GM18498 (cell line): ENCODE measurements at regions not wholly inside any gene's neighbourhood (a gene's known extent, or its start where the extent isn't known, plus 50 kb on each side); places are given as distances from the start of the nearest gene placed in this dataset.
"Not testable (repeated sequence)": the region's sequence is repeated elsewhere in the genome, so short reads cannot be mapped to it uniquely, and the experiment has no call there.

Experiments used
- ATAC-seq: cut with Tn5 transposase; IDR thresholded peaks from one replicate; pipeline ENCODE4 v1.9.1; 2021; ENCODE audit warnings: mild to moderate bottlenecking, moderate library complexity; ENCODE audit not compliant: unreplicated experiment

- ATAC-seq, result no peak
Observed at GRCh38 chr2:145551686-145552085, 1031.8 kb upstream of the ZEB2 start.

- no peak for ATAC-seq
Observed at GRCh38 chr2:145548479-145548878, 1028.6 kb upstream of the ZEB2 start.

GRCh38 chr2:145547620-145548019, 1027.7 kb upstream of the ZEB2 start:
- no peak for ATAC-seq

DNA sequence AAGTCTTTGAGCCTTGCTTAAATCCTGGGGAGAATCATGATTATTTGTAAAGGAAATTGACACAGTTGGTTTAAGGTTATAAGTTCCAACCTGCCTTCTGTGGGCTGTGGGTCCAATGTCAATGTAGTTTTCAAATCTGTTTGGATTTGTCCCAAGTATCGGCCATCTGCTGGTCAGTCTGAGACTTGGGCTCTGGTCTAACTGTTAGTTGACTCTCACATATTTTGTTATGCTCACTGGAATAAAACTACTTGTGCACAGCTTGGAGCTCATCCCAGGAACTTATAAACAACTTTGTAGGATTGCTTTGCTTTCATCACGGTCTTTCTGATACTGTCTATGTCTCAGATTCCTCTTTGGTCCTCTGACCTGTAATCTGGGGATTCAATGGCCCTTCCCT, 1026.2 kb upstream of the ZEB2 start:
- ATAC-seq, result no peak

DNA sequence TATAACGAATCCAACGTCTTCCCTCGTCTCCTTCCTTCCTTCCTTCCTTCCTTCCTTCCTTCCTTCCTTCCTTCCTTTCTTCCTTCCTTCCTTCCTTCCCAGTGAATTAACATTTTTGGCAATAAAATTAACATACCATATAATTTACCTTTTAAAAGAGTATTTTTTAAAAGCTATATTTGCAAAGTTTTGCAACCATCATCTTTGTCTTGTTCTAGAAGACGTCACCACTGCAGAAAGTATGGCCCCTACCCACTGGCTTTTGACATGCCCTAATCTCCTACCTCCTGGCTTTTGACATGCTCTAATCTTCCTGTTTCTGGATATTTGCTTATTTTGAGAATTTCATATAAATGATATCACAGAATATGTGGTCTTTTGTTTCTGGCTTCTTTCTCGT, 1023.9 kb upstream of the ZEB2 start:
- no peak for ATAC-seq

- ATAC-seq, result no peak
Observed at GRCh38 chr2:145543155-145543554, 1023.2 kb upstream of the ZEB2 start.

- no peak for ATAC-seq
Observed at GRCh38 chr2:145541028-145541427, 1021.1 kb upstream of the ZEB2 start.

DNA sequence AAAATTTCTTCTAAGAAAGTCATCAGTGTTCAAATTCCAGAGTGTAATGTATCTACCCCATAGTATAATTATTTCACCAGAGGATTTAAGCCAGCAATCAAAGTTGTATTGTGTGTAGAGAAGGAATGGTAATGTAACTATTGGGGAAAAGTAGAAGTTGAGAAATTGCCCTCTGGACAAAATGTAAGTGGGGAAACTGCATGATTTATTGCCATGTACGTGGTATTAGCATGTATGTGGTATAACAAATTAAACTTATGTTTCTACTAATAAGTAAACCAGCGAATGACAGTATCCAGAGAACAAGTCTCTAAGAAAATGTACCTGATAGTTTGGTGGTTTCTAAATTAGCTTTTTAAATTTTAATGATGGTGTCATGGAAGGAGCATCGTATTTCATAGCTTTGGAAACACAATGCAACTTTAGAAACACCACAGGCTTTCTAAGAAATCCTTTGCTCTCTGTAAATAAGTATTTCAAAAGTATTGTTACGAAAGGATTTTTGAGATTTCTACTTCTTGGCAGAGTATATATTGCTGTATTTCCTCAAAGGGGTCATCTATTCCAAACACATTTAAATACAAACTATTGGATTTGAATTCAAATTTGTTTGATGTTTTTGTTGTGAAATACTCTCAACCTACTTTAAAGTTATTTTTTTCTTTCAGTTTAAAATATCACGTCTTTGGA, 1018.9 kb upstream of the ZEB2 start:
- ATAC-seq, result no peak

- no peak for ATAC-seq
Observed at GRCh38 chr2:145530653-145531052, 1010.7 kb upstream of the ZEB2 start.

DNA sequence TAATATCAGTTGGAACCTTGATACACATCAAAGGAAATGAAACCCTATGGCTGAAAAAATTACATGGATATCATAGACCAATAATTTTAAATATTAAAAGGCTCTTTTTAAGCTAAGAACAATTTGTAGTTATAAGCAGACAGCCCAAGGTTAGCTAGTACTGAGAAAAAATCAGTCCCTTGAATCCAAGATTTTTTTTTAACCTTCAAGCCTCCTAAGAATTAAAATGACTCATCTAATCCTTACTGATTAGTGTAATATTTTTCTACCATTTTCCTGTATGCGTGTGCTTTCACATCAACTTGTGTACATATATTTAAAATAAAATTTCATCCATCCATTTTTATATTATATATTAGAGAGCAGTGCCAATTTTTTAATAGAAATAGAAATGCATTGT, 1004.9 kb upstream of the ZEB2 start:
- ATAC-seq, result no peak

DNA sequence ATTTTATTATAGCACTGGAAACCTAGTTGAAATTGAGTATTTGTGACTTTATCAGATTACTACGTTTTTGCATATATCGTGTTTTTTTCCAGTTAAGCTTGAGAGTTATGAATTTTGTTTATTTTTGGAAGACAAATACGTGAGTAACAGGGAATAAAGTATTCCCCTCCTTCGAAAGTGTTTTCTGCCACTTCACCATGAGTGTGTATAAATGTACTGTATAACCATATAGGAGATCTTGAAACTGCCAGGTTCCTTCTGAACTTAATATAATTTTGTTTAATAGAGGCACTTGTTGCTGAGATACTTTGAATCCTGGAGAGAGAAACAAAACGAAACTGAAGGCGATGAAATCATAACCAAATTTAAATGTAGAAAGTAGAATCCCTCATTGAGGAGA, 1004.4 kb upstream of the ZEB2 start:
- no peak for ATAC-seq

- ATAC-seq, result not testable (repeated sequence)
Observed at GRCh38 chr2:145519254-145519653, 999.3 kb upstream of the ZEB2 start.

DNA sequence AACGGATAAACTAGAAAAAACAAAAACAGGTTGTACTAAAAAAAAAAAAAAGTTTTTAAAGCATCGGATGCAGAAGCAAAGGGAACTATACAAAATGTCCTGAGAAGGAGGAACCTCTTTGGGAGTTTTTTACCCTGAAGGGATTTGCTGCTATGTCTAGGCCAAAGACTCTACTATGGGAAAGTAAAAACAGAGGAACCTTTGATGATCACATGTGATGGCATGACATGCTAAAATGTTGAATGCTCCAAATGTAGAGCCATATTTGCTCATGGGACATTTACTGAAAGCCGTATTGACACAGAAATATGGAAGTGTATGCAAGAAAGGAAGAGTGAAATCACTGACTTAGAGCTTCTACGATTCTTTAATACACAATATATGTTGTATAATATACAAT, 992.0 kb upstream of the ZEB2 start:
- no peak for ATAC-seq

DNA sequence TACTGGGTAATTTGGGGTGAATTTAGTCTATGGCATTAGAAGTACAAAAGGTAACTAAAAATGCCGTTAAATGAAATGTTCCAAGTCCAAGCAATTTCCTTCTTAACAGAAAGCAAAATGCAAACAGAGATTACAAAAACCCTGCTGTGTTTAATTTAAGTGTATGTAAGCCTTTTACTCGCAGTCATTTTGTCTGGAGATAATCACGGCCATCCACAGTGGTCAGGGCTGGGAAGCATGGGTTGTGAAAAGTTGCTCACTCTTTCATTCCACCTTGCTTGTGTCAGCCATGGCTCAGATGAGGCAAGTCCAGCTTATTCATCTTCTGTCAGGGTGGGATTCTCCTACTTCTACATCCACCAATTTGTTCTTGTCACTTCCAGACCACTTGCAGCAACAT, 983.6 kb upstream of the ZEB2 start:
- no peak for ATAC-seq

GRCh38 chr2:145501920-145502319, 982.0 kb upstream of the ZEB2 start:
- no peak for ATAC-seq

DNA sequence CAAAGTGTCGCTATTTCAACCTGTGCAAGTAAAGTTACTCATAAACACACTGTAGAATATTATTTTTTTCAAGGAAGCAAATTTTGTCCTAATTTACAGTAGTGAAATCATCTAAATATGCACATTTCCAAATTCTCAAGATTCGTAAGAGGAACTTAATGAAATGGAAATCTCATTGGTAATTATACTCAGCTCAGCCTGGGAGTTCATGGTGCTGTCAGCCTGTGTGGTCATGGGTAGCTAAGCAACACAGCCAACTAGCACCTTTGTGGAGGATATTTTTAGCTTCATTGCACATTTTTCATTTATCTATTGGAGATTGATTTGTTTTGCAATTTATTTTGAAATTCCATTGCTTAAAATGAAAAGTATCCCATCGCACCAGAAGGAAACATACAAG, 975.7 kb upstream of the ZEB2 start:
- ATAC-seq, result no peak

GRCh38 chr2:145494441-145494840, 974.5 kb upstream of the ZEB2 start:
- no peak for ATAC-seq

DNA sequence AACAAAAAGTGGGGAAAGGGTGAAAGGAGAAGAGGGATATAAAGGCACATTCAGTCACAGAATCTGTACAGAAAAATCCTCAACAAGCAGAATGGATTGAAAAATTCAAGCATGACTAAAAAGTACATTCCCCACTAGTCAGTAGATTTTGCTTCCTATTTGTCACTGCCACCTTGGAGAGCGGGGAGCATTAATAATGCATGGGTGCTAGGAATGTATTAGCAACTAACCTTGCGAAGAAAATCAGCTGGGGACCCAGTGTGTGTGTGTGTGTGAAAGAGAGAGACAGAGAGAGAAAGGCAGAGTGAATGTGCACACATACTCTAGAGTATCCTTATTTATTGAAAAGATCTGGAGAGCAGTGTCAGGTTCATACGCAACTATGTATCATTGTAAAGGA, 968.7 kb upstream of the ZEB2 start:
- no peak for ATAC-seq

DNA sequence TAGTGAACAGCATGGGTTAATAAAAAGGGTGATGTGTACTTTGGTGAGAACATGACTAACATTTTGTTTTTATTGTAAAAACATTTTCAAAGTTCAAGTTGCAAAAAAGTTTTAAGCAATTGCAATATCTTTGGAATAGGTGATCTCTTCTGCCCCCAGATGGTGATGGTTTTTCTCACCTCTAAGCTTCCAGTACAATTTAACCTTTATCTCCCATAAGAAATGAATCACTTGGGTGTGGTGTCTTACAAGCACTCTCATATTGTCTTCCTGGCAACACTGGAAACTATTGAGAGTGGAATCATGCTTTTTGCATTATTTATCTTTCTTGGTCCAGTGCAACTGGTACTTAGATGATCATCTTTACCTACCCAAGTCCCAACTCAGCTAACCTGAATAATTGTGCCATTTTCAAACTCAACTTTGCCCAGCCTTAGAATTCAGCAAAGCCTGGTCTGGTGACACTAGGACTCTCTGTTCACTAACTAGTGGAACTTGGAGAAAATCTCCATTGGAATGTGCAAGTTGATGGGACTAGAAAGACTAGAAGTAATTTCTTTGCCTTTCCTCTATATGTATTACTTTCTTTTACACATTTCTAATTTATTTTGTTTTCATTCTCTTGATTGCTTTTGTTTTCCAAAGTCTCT, 964.7 kb upstream of the ZEB2 start:
- no peak for ATAC-seq

GRCh38 chr2:145483854-145484253, 963.9 kb upstream of the ZEB2 start:
- ATAC-seq, result no peak

DNA sequence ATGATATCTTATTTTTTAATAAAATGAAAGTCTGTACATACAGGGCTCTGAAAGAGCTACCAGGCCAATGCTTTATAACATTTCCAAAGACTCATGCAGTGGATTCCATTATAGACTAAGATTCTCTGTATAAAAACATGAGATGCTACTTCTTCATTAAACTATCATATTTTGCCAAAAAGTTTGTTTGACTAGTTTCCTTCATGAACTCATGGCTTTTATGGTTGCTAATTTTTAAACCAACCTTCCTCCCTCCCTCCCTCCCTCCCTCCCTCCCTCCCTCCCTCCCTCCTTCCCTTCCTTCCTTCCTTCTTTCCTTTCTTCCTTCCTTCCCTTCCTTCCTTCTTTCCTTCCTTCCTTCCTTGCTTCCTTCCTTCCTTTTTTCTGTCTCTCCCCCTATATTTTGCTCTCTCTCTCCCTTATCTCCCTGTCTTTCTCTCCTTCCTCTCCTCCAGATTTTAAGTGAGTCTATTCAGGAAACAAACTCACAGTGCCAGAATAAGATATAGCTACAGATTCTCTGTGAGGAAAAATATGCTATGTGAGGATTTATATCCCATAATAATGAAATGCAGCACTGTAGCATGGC, 961.5 kb upstream of the ZEB2 start:
- ATAC-seq, result no peak

- ATAC-seq, result no peak
Observed at GRCh38 chr2:145464866-145465265, 944.9 kb upstream of the ZEB2 start.

DNA sequence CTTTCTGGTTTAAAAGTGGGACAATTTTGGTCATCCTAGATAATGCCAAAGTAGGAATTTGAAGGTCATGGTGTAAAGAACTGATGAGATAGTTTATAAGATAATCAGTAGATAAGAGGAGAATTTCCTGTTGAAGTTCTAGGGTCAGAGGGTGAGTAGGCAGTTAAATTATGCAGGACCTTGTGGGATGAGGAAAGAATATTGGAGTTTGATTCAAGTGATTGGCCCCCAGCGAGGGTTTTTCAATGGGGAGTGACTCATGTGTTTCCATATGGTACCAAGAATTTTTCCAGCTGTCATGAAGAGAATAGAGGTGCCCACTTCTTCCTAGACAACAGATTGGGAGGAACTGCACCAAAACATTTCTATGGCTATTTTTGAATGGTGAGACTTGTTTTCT, 940.2 kb upstream of the ZEB2 start:
- ATAC-seq, result no peak
